GM12878 (cell line): ENCODE measurements at regions not wholly inside any gene's neighbourhood (a gene's known extent, or its start where the extent isn't known, plus 50 kb on each side); places are given as distances from the start of the nearest gene placed in this dataset.

ENCODE experiments used
- BMI1 ChIP-seq: fragments of 450-650 bp; IDR thresholded peaks from 2 replicates; pipeline ENCODE4 v1.6.1; 2016; ENCODE audit warnings: mild to moderate bottlenecking, moderate library complexity, borderline replicate concordance
- EGR1 ChIP-seq, 2 experiments: IDR thresholded peaks; 1 replicate in 1 of 2; 2 replicates in 1 of 2; pipeline ENCODE4 v1.6.1; 2011 to 2012; ENCODE audit warnings: low read depth in 2 of 2, low read length in 2 of 2, borderline replicate concordance in 1 of 2, mild to moderate bottlenecking in 1 of 2, moderate library complexity in 1 of 2
- GATAD2B ChIP-seq: fragments of 450-650 bp; conservative IDR thresholded peaks from 2 replicates; pipeline ENCODE4 v1.6.1; 2017; ENCODE audit warnings: low read depth, mild to moderate bottlenecking, moderate library complexity
- IRF4 ChIP-seq: IDR thresholded peaks from 2 replicates; pipeline ENCODE4 v1.6.1; 2011; ENCODE audit warnings: low read depth, low read length
- MTA2 ChIP-seq: fragments of 450-650 bp; IDR thresholded peaks from 2 replicates; pipeline ENCODE4 v1.6.1; 2016; ENCODE audit warnings: low read depth, mild to moderate bottlenecking, moderate library complexity
- YY1 ChIP-seq: IDR thresholded peaks from 2 replicates; pipeline ENCODE4 v1.6.1; 2011; ENCODE audit warnings: low read depth, mild to moderate bottlenecking, low read length
- ZNF622 ChIP-seq: fragments of 450-650 bp; IDR thresholded peaks from 2 replicates; pipeline ENCODE4 v1.6.1; 2017; ENCODE audit warnings: mild to moderate bottlenecking, inconsistent platforms
- ZSCAN29 ChIP-seq: fragments of 450-650 bp; IDR thresholded peaks from 2 replicates; pipeline ENCODE4 v1.6.1; 2017; ENCODE audit warnings: mild to moderate bottlenecking, moderate library complexity
- TF ChIP-seq, protein P1 (sequence below): fragments of 450-650 bp; IDR thresholded peaks from 2 replicates; pipeline ENCODE4 v1.6.1; 2017; ENCODE audit warnings: mild to moderate bottlenecking, moderate library complexity
- TF ChIP-seq, protein P2 (sequence below): fragments of 450-650 bp; IDR thresholded peaks from 2 replicates; pipeline ENCODE4 v1.6.1; 2017; ENCODE audit warnings: mild to moderate bottlenecking, moderate library complexity

DNA sequence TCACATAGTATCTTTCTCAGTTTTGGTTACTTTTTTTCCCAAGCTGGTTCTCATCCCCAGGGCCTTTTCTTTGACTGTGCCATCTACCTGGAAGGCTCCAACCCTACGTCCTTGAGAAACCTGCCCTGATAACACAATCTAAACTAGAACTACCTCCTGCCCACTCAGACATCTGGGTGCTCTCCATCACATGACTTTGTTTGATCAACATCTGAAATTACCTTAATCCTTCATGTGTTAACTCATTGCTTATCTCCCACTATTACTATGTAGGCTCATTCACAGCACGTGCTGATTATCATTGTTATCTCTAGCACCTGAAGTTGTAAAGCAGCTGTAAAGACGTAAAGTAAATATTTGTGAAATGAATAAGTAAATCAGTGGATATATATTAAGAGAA, 784.0 kb downstream of the TMTC2 start (continued):
- TF ChIP-seq, protein P1, sequence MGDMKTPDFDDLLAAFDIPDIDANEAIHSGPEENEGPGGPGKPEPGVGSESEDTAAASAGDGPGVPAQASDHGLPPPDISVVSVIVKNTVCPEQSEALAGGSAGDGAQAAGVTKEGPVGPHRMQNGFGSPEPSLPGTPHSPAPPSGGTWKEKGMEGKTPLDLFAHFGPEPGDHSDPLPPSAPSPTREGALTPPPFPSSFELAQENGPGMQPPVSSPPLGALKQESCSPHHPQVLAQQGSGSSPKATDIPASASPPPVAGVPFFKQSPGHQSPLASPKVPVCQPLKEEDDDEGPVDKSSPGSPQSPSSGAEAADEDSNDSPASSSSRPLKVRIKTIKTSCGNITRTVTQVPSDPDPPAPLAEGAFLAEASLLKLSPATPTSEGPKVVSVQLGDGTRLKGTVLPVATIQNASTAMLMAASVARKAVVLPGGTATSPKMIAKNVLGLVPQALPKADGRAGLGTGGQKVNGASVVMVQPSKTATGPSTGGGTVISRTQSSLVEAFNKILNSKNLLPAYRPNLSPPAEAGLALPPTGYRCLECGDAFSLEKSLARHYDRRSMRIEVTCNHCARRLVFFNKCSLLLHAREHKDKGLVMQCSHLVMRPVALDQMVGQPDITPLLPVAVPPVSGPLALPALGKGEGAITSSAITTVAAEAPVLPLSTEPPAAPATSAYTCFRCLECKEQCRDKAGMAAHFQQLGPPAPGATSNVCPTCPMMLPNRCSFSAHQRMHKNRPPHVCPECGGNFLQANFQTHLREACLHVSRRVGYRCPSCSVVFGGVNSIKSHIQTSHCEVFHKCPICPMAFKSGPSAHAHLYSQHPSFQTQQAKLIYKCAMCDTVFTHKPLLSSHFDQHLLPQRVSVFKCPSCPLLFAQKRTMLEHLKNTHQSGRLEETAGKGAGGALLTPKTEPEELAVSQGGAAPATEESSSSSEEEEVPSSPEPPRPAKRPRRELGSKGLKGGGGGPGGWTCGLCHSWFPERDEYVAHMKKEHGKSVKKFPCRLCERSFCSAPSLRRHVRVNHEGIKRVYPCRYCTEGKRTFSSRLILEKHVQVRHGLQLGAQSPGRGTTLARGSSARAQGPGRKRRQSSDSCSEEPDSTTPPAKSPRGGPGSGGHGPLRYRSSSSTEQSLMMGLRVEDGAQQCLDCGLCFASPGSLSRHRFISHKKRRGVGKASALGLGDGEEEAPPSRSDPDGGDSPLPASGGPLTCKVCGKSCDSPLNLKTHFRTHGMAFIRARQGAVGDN = no peak
- TF ChIP-seq IRF4 = no peak
- TF ChIP-seq ZSCAN29 = no peak
- TF ChIP-seq EGR1 (IDR thresholded peaks at IDR 0.05; ENCODE audit: borderline replicate concordance in 1 of 2, low read depth in 2 of 2, low read length in 2 of 2) = no peak
- TF ChIP-seq GATAD2B = no peak
- no peak for TF ChIP-seq ZNF622
- TF ChIP-seq YY1 = no peak
- TF ChIP-seq MTA2 = no peak
- TF ChIP-seq, protein P2, sequence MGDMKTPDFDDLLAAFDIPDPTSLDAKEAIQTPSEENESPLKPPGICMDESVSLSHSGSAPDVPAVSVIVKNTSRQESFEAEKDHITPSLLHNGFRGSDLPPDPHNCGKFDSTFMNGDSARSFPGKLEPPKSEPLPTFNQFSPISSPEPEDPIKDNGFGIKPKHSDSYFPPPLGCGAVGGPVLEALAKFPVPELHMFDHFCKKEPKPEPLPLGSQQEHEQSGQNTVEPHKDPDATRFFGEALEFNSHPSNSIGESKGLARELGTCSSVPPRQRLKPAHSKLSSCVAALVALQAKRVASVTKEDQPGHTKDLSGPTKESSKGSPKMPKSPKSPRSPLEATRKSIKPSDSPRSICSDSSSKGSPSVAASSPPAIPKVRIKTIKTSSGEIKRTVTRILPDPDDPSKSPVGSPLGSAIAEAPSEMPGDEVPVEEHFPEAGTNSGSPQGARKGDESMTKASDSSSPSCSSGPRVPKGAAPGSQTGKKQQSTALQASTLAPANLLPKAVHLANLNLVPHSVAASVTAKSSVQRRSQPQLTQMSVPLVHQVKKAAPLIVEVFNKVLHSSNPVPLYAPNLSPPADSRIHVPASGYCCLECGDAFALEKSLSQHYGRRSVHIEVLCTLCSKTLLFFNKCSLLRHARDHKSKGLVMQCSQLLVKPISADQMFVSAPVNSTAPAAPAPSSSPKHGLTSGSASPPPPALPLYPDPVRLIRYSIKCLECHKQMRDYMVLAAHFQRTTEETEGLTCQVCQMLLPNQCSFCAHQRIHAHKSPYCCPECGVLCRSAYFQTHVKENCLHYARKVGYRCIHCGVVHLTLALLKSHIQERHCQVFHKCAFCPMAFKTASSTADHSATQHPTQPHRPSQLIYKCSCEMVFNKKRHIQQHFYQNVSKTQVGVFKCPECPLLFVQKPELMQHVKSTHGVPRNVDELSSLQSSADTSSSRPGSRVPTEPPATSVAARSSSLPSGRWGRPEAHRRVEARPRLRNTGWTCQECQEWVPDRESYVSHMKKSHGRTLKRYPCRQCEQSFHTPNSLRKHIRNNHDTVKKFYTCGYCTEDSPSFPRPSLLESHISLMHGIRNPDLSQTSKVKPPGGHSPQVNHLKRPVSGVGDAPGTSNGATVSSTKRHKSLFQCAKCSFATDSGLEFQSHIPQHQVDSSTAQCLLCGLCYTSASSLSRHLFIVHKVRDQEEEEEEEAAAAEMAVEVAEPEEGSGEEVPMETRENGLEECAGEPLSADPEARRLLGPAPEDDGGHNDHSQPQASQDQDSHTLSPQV = no peak
- TF ChIP-seq BMI1 = no peak
- TF ChIP-seq, all 136 proteins: peak for 0
